HepG2 (cell line): ENCODE measurements at regions not wholly inside any gene's neighbourhood (a gene's known extent, or its start where the extent isn't known, plus 50 kb on each side); places are given as distances from the start of the nearest gene placed in this dataset.

Experiments used
- CBX2 ChIP-seq, 2 experiments: fragments of 200-600 bp in 1 of 2; sonication (generic); formaldehyde crosslinking in 1 of 2; IDR thresholded peaks; 2 replicates each; pipeline versions ENCODE4 v1.7.0 to v1.8.1; 2018 to 2022; ENCODE audit warnings: low read depth in 2 of 2, low read length in 1 of 2, mild to moderate bottlenecking in 1 of 2, missing genetic modification reagents in 1 of 2
- CEBPB ChIP-seq: IDR thresholded peaks from 2 replicates; pipeline ENCODE4 v1.6.1; 2011; ENCODE audit warnings: low read depth, low read length, improper control_type of control experiment, borderline replicate concordance
- CTCF ChIP-seq: sonication (generic); formaldehyde crosslinking; IDR thresholded peaks from 2 replicates; pipeline ENCODE4 v1.5.0; 2020; ENCODE audit warnings: mild to moderate bottlenecking, missing genetic modification reagents, moderate library complexity
- EEA1 ChIP-seq: sonication (generic); formaldehyde crosslinking; IDR thresholded peaks from 2 replicates; pipeline ENCODE4 v1.5.1; 2020; ENCODE audit warnings: mild to moderate bottlenecking, missing genetic modification reagents, borderline replicate concordance
- MED1 ChIP-seq: sonication (generic); formaldehyde crosslinking; IDR thresholded peaks from 2 replicates; pipeline ENCODE4 v1.4.0; 2020; ENCODE audit warnings: missing genetic modification reagents
- POLR2AphosphoS5 ChIP-seq: IDR thresholded peaks from 2 replicates; pipeline ENCODE4 v1.6.1; 2012; ENCODE audit warnings: low read depth, low read length
- RXRA ChIP-seq: sonication (generic); formaldehyde crosslinking; IDR thresholded peaks from 2 replicates; pipeline ENCODE4 v1.5.1; 2020; ENCODE audit warnings: missing genetic modification reagents
- SMARCE1 ChIP-seq: fragments of 450-650 bp; IDR thresholded peaks from 2 replicates; pipeline ENCODE4 v1.6.1; 2017; ENCODE audit warnings: borderline replicate concordance
- ZNF691 ChIP-seq: sonication (generic); formaldehyde crosslinking; IDR thresholded peaks from 2 replicates; pipeline ENCODE4 v1.4.0; 2020; ENCODE audit warnings: missing genetic modification reagents, low read depth, mild to moderate bottlenecking, borderline replicate concordance
- TF ChIP-seq, protein P1 (sequence below): sonication (generic); formaldehyde crosslinking; IDR thresholded peaks from 2 replicates; pipeline ENCODE4 v1.4.0; 2020; ENCODE audit warnings: missing genetic modification reagents
- TF ChIP-seq, protein P2 (sequence below): sonication (generic); formaldehyde crosslinking; conservative IDR thresholded peaks from 2 replicates; pipeline ENCODE4 v1.5.0; 2020; ENCODE audit warnings: missing genetic modification reagents

DNA sequence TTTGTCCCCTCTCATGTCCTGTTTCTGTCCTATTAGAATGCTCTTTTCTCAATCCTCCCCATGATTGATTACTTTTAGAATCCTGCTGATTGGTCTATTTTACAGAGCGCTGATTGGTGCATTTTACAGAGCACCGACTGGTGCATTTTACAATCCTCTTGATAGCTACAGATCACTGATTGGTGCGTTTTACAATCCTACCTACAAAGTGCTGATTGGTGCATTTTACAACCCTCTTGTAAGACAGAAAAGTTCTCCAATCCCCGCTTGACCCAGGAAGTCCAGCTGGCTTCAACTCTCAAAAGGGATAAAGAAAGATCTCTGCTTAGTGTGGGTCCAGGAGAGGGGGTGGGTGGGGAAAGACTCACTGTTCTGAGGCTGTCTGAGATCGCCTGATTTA, 71.3 kb downstream of the DHRS2 start:
- TF ChIP-seq CEBPB (no peak), SMARCE1 (no peak), CTCF (no peak), CBX2 (IDR thresholded peaks at IDR 0.05; ENCODE audit: low read depth, low read length) (no peak), CBX2 (CRISPR knock-in tag; IDR thresholded peaks at IDR 0.05; ENCODE audit: low read depth) (no peak), POLR2AphosphoS5 (no peak), RXRA (CRISPR knock-in tag) (no peak), MED1 (CRISPR knock-in tag) (no peak), EEA1 (CRISPR knock-in tag) (no peak), ZNF691 (CRISPR knock-in tag) (no peak)
- TF ChIP-seq, protein P1, sequence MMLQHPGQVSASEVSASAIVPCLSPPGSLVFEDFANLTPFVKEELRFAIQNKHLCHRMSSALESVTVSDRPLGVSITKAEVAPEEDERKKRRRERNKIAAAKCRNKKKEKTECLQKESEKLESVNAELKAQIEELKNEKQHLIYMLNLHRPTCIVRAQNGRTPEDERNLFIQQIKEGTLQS (CRISPR knock-in tag), result no peak
- TF ChIP-seq, protein P2, sequence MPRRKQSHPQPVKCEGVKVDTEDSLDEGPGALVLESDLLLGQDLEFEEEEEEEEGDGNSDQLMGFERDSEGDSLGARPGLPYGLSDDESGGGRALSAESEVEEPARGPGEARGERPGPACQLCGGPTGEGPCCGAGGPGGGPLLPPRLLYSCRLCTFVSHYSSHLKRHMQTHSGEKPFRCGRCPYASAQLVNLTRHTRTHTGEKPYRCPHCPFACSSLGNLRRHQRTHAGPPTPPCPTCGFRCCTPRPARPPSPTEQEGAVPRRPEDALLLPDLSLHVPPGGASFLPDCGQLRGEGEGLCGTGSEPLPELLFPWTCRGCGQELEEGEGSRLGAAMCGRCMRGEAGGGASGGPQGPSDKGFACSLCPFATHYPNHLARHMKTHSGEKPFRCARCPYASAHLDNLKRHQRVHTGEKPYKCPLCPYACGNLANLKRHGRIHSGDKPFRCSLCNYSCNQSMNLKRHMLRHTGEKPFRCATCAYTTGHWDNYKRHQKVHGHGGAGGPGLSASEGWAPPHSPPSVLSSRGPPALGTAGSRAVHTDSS (CRISPR knock-in tag), result no peak
